ENCODE measurements at regions not wholly inside any gene's neighbourhood (a gene's known extent, or its start where the extent isn't known, plus 50 kb on each side); places are given as distances from the start of the nearest gene placed in this dataset.
"Not testable (repeated sequence)": the region's sequence is repeated elsewhere in the genome, so short reads cannot be mapped to it uniquely, and the experiment has no call there.

DNA sequence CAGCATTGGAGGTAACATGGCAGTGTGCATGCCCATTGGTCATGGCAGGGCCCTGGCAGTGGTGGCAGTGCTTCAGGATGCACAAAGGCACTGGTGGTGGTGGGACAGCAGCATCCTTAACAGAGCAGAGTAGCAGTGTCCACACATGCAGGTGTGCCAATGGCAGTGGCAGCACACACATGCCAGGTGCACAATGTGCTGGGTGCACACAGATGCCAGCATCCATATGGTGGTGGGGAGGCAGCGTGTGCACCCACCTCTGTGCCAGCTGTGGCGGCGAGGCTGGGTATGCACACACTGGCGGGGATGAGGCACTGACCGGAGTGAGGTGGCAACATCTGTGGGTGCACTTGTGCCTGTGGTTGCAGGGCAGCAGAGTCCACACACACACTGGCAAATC, 150.6 kb downstream of the SI start:
- no peak for DNase-seq (ENCODE audit: low spot score)

DNA sequence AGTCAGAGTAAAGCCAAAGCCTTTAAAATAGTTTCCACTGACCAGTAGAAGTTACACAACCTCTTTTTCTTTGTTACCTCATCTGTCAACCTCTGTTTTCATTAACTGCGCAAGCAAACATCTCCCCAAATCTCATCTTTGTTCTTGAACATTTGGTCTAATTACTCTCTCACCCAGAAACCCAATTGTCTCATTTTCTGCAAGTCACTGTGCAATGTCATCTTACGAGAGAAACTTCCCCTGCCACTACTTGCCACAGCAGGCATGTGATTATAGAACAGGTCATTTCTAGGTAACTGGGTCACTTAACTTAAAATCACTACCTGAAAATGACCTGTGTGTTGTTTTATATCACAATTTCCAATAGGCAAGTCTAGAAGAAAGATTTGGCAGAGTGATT, 159.4 kb downstream of the SI start:
- DNase-seq (ENCODE audit: low spot score): no peak

DNA sequence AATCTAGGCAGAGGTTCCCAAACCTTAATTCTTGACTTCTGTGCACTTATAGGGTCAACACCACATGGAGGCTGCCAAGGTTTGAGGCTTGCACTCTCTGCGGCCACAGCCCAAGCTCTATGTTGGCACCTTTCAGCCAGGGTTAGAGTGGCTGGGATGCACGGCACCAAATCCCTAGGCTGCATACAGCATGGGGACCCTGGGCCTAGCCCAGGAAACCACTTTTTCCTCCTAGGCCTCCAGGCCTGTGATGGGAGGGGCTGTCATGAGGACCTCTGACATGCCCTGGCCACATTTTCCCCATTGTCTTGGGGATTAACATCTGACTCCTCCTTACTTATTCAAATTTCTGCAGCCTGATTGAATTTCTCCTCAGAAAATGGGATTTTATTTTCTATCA, 165.4 kb downstream of the SI start:
- no peak for DNase-seq (ENCODE audit: low spot score)

DNA sequence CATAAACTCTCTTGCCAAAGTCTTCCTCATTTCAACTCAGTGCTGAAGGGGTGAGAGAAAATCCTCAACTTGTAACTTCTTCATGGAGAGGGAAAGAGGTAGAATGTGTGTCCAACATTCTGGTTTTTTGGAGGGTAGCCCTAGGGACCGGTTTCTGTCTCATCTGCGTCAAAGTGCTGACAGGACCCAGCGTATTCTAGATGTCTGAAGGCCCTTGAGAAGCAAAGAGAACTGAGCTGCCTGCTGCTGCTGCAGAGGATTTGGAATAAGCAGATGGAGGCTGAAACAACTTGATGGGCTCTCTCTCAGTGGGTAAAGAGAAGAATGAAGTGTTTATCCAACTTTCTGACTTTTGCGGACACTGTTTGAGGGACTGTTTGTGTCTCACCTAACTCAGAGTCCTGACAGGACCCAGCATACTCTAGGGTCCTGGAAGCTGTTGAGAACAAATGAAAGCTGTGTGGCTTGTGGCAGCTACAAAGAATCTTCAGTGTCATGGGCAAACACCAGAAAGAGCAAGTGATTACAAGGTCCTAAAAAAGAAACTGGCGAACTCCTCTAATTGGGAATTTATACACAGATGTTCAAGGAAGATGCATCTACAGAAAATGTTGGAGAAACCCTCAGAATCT, 174.4 kb downstream of the SI start:
- no peak for DNase-seq (ENCODE audit: low spot score)

DNA sequence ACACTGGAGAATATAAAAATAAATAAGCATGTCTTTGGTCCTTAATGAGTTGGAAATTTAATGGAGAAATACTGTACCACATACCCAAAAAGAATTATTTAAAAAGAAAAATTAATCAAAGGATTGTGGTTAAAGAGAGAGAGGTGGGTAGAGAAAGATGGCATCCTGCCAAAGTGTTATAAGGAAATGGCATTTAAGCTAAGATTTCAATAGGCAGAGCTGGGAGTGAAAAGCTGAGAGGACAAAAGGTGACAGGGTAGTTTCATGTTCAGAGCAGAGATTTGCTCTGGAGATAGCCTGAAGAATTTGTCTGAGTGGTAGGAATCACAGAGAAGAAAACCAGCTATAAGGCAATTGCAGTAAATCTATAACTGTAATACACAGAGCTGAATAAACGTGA, 181.0 kb downstream of the SI start:
- peak; percentile 11 for DNase-seq (ENCODE audit: low spot score)

DNA sequence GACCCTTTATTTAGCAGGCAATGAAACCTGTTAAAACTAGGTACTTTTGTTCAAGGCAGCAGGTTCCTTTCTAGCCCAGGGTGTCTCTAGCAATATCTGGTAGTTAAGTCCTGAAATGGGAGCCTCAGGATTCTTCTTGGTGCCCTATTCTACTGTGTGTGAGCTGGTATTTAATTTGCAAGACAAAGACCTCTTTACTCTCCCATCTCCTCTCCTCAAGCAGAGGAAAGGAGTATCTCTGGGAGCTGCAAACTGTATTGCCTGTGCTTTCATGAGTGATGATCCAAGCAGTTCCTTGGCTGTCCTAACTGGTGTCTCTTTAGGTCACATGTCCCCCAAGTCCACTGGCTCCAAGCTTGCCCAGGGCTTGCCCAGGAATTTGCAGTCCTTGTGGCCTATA, 188.2 kb downstream of the SI start:
- no peak for DNase-seq (ENCODE audit: low spot score)

DNA sequence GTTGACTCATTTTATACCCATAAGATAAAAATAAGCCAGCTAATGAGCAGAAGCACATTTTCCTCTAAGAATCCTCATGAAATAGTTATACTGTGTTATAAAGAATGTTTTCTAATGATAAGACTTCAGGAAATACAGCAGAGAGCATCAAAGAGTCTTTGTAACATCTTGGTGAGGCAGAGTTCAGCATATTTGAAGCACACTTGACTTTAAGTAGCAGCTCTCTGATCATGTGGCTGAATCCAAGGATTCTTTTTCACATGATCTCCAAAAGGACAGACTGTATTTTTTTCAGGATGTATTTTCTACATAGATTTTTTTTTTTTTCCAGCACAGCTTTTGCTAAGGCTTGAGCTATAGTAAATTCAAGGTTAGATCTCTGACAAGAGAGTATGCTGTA, 195.1 kb downstream of the SI start:
- no peak for DNase-seq (ENCODE audit: low spot score)

DNA sequence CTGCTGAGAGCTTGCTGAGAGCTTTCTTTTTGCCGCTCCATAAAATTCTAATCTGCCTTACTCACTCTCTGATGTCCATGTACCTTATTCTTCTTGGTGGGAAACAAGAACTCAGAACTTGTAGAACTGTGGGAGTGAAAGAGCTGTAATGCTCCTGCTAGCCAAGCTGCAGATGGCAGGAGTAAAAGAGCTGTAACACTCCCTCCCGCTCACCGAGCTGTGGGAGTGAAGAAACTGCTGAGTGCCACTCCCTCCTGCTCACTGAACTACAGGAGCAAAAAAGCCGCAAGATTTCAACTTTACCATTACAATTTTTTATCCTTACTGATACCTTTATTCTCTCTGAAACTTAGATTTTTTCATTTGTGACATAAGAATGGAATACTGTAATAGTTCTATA, 199.1 kb downstream of the SI start:
- DNase-seq (ENCODE audit: low spot score): no peak

DNA sequence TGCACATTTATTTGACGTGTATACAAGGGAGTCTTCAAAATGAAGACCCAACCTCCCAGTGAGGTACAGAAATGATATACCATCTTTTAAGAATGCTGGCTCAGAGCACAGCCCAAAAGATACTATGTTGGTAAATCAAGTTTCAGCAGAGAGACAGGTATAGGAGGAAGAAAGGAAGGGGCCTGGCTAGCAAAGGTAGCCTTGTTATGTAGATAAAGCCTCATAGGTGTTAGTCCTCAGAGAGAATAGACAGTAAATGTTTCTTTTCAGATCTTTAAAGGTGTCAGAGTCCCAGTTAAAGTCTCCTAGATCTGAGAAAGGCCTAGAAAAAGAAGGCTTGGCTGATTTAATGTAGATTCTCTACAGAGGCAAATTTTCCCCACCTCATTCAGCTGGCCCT, 213.8 kb downstream of the SI start:
- DNase-seq (ENCODE audit: low spot score): no peak

DNA sequence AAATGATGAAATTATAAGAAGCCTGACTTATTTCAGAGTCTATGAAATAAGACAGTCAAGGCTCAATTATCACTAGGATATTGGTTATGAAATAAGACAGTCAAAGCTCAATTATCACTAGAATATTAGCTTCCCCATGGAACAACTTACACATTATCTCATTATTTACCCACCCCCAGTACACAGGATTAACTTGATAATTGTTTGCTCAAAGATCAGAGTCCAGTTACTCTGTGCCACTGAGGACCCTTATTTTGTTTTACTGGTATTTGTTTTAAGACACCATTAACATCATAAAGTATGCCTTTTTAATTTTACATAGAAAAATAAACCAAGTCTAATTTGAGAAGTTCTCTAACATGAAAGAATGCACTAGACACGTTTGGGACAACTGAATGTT, 225.4 kb downstream of the SI start:
- no peak for DNase-seq (ENCODE audit: low spot score)

DNA sequence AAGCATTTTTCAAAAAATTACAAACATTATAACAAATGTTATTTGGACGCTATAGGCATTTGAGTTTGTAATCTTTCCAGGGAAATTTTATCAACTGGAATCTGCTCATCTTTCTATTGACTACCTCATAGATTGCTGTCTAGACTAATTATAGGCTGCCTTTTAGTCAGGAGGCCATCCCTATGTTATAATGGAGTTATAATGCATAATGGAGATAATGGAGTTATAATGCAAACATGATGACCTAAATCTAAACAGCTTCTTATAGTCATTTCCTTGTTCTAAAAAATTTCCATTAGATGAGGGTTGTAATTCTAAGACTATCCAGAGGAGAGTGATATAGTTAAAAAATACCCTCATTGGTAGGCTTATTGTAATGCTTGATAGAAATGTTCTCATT, 226.4 kb downstream of the SI start:
- DNase-seq (ENCODE audit: low spot score): no peak

DNA sequence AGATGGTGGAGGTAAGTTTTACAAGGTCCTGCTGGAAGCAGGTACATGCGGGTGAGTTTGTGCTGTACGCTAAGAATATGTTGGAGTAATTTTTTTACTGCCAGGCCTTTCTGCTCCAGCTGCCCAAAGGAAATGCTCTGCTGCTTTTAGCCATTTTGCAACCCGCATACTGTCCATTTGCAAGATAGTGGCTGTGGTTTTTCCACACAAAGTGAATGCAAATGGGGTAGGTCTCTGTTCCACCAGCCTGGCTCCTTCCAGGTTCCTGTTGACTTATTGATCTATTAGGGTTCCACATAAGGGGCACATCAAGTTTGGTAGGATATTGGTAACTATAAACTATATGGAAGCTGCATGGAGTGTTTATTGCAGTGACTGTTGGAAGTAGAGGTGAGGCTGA, 227.1 kb downstream of the SI start:
- no peak for DNase-seq (ENCODE audit: low spot score)

DNA sequence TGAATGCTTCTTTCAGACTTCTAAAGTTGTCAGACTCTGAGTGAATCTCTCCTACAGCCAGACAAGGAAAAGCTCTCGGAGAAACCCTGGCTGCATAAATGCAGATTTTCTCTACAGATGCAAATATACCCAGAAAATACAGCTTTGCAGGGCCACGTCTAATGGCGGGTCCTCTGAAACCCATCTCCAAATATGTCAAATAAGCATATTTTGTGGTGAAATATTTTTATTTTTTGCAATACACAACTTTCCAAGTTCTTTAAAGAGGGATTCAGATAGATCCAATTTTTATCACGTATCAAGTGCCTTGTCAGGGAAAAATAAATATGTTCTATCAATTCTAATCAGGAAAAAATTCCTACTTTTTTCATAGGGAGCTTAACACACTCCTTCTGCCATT, 229.4 kb downstream of the SI start:
- no peak for DNase-seq (ENCODE audit: low spot score)

DNA sequence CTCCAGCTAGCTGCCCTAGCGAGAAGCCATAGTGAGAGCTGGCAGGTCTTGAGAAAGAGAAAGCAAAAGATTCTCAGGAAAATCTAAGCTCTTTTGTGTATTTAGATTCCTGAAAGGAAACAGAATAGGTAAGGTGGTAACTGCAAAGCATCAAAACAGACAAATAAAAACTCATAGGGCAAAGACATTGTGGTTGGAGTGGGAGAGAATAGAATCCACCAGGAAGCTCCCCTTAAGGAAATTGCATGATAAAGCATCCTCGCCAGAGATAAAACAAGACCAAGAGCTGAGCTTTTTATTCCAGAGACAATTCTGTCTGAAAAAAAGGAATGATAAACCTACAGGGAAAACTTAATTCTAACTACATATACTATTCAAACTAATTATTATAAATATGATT, 232.6 kb downstream of the SI start:
- DNase-seq (ENCODE audit: low spot score): no peak

DNA sequence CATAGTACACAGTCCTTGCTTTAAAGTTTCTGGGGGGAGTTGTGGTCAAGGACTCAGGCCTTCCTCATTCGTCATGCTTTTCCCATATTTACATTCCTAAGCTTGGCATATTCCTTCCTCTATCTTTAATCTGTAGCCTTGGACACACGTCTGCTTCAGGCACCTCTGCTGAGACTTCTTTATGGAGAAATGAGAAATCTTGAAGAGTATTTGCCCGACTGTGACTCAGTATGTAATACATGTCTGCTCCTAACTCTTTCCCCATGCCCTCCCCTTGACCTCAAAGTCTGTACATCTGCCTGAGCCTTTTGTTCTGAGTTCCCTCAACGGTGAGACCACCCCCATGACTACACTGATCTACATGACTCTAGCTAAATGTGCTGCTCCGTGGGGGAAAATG, 246.1 kb downstream of the SI start:
- no peak for DNase-seq (ENCODE audit: low spot score)

DNA sequence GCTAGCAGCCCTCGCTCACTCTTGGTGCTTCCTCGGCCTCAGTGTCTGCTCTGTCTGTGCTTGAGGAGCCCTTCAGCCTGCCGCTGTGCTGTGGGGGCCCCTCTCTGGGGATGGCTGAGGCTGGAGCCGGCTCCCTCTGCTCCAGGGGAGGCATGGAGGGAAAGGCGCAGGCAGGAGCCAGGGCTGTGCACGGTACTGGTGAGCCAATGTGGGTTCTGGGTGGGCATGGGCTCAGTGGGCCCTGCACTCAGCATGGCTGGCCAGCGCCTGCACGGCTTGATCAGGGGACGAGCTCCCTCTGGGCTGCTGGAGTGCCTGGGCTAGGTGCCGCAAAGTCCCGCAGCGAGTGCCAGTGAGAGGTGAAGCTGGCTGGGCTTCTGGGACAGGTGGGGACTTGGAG, 260.0 kb downstream of the SI start:
- DNase-seq (ENCODE audit: low spot score): no peak

DNA sequence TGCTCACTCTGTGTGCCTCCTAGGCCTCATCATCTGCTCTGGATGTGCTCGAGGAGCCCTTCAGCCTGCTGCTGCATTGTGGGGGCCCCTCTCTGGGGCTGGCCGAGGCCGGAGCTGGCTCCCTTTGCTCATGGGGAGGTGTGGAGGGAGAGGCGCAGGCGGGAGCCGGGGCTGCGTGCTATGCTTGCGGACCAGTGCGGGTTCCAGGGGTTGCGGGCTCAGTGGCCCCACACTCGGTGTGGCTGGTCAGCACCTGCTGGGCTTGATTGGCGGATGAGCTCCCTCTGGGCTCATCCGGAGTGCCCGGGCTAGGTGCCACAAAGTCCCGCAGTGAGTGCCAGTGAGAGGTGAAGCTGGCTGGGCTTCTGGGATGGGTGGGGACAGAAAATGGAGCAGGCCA, 264.2 kb downstream of the SI start:
- DNase-seq (ENCODE audit: low spot score): no peak

DNA sequence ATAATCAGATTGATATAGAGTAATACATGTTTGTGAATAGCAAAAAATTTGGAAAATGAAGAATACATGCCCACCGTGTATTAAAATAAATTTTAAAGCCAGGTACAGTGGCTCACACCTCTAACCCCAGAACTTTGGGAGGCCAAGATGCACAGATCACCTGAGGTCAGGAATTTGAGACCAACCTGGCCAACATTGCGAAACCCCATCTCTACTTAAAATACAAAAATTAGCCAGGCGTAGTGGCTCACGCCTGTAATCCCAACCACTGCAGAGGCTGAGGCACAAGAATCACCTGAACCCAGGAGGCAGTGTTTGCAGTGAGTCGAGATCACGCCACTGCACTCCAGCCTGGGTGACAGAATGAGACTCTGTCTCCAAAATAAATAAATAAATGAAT, 266.3 kb downstream of the SI start:
- no peak for DNase-seq (ENCODE audit: low spot score)

DNA sequence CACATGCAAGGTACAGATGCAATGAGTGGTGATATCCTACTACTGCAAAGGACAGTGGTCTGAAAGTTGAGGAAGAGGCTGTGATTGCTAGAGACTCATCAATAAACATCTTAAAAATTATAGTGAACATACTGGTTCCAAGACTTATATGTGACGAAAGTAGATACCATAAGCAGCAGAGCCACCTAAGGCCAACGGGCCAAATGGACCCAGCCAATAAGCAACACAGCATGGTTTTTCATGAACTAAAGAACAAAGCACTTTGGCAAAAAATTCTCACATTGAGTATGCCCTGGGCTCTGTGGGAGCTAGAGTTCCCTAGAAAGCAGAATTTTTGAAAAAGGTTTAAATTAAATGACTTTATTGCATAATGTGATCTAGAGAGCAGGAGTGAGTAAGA, 272.1 kb downstream of the SI start:
- DNase-seq (ENCODE audit: low spot score): no peak

DNA sequence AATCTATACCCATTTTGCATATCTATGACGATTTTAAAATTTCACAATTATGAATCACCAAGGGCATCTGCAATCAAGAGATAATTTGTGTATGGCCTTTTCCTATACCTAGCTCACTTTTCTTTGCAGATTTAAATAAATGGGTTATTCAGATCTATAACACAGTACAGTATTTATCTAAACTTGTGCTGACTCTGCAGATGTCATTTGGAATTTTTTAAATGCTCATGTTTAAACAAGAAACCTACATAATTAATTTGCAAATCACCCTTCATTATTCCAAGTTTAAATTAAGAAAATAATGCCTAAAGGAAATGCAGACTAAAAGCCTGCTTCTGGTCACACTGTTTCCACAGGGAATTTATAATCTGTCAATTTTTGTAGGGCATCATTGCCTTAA, 284.2 kb downstream of the SI start:
- DNase-seq (ENCODE audit: low spot score): no peak

DNA sequence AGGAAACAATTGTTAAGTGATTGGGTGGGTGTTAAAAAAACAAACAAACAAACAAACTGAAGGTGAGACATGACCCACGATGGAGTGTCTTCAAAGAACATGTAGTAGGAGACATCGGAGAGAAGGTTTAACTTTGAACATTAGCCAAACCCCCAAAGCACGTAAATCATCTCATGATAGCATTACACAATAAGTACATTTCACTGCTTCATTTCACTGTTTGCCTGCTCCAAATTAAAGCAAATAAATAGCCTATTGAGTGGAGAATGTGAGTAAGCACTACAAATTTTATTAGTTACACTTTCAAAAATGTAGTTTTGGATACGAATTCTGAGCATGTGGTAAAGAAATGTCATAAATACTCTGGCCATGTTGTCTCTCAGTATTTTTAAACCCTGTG, 287.0 kb downstream of the SI start:
- DNase-seq (ENCODE audit: low spot score): no peak

DNA sequence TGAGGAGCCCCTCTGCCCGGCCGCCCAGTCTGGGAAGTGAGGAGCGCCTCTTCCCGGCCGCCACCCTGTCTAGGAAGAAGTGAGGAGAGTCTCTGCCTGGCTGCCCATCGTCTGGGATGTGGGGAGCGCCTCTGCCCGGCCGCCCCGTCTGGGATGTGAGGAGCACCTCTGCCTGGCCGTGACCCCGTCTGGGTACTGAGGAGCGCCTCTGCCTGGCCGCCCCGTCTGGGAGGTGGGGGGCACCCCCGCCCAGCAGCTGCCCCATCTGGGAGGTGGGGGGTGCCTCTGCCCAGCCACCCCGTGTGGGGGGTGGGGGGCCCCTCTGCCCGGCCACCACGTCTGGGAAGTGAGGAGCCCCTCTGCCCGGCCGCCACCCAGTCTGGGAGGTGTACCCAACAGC, 293.9 kb downstream of the SI start:
- not testable (repeated sequence) for DNase-seq (ENCODE audit: low spot score)

DNA sequence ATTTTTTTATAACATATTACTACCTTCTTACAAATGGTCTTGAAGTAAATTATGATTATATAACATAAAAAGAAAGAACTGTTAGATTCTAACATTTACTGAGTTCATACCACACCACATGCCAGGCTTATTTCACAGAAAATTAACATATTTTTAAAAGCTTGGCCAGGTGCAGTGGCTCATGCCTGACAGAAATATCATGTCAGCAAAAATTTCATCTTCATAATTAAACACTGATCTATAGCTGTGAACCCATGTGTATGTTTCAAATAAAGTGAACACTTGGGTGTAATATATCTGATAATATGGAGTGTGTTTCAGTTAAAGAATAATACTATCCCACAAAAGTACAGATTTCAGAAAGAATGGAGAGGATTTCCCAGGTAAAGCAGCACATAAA, 296.5 kb downstream of the SI start:
- no peak for DNase-seq (ENCODE audit: low spot score)

DNA sequence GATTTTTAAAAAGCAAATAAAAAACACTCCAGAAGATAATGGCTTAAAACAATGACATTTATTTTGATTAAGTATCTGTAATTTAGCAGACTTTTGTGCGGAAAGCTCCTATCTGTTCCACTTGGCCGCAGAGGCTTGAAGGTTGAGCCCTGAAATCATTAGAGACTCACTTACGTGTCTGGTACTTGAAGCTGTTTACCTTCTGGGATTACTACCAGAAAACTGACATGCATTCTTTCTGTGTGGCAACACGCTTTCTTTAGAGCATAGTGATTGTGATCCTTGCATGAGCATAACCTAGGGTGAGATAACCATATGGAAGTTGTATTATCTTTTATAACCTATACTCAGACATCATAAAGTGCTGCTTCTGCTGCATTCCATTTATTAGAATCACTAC, 298.5 kb downstream of the SI start:
- DNase-seq (ENCODE audit: low spot score): no peak

DNA sequence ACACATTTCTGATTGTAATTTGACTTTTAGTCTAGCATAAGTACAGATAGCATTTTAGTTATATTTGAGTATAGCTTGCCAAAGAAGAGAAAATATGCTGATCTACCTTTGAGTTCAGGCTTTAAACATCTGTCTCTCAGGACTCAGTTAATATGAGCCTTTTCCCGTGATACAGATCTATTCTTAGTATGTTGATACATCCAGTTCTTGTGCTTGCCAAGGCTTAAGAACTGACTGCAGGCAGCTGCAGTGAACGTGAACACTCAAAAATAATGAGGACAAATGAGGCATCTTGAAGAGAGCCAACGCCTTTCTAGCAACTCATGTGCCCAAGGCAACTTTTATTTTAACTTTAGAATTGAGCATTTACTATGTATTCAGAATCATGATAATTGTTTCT, 325.5 kb downstream of the SI start:
- no peak for DNase-seq (ENCODE audit: low spot score)

All from LoVo (cell line).